ENCODE measurements at regions not wholly inside any gene's neighbourhood (a gene's known extent, or its start where the extent isn't known, plus 50 kb on each side); places are given as distances from the start of the nearest gene placed in this dataset.

GRCh38 chr5:109584986-109585599, 104.6 kb upstream of the MAN2A1 start:
- Histone ChIP-seq H3K27me3 (ENCODE audit: control insufficient read depth, insufficient read depth, low read length) (peaks cover 2% of the 10 kb centered on the region), H3K9me3 (ENCODE audit: control insufficient read depth, insufficient read depth, low read length) (no peaks in the 10 kb centered on the region; the same call in 1 of the 2 replicates), H3K27ac (ENCODE audit: low read depth, low read length) (no peak overlapping the region), H3K4me3 (ENCODE audit: low read depth, low read length) (no peak overlapping the region)
- no peak for TF ChIP-seq CTCF (IDR thresholded peaks at IDR 0.05; ENCODE audit: low read depth, low read length)
- ChIA-PET CTCF (no interaction called here), POLR2A (no interaction called here)
- no peak for DNase-seq (ENCODE audit: low read depth, low spot score)

- Histone ChIP-seq H3K9me3 (ENCODE audit: control insufficient read depth, insufficient read depth, low read length) (no peaks in the 10 kb centered on the region), H3K4me3 (ENCODE audit: low read depth, low read length) (no peak overlapping the region), H3K27me3 (ENCODE audit: control insufficient read depth, insufficient read depth, low read length) (no peaks in the 10 kb centered on the region), H3K27ac (ENCODE audit: low read depth, low read length) (no peak overlapping the region)
- POLR2A ChIA-PET: no interaction called here
- TF ChIP-seq CTCF (IDR thresholded peaks at IDR 0.05; ENCODE audit: low read depth, low read length): no peak
- CTCF ChIA-PET: no interaction called here
- DNase-seq (ENCODE audit: low read depth, low spot score): no peak
Measured at GRCh38 chr5:109580225-109580624, 109.5 kb upstream of the MAN2A1 start.

- POLR2A ChIA-PET: no interaction called here
- no peak for TF ChIP-seq CTCF (IDR thresholded peaks at IDR 0.05; ENCODE audit: low read depth, low read length)
- H3K4me3 ChIP-seq (ENCODE audit: low read depth, low read length): no peak overlapping the region
- H3K27me3 ChIP-seq (ENCODE audit: control insufficient read depth, insufficient read depth, low read length): no peaks in the 10 kb centered on the region
- H3K27ac ChIP-seq (ENCODE audit: low read depth, low read length): no peak overlapping the region
- no peak for DNase-seq (ENCODE audit: low read depth, low spot score)
- no peaks in the 10 kb centered on the region for H3K9me3 ChIP-seq (ENCODE audit: control insufficient read depth, insufficient read depth, low read length)
- CTCF ChIA-PET: no interaction called here
Measured at GRCh38 chr5:109575506-109575905, 114.2 kb upstream of the MAN2A1 start.

DNA sequence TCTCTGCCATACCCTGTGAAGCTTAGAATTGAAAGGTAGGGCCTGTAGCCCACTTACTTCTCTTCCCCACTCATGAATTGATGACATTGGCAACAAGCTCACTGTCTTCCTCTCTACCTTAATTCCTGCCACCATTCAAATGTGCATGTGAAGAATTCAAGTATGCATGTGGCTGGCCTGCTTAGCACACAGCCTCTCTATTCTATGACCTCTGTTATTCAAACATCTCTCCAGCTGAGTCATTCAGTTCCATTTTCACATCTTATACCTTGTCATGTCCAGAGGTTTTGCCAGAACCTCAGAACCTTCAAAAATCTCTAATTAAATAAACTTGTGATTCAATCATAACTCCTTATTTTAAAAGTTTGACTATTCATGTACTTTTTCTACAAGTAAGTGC, 114.7 kb upstream of the MAN2A1 start:
- DNase-seq (ENCODE audit: low read depth, low spot score): no peak
- Histone ChIP-seq H3K27ac (ENCODE audit: low read depth, low read length) (no peak overlapping the region), H3K9me3 (ENCODE audit: control insufficient read depth, insufficient read depth, low read length) (no peaks in the 10 kb centered on the region), H3K27me3 (ENCODE audit: control insufficient read depth, insufficient read depth, low read length) (no peaks in the 10 kb centered on the region), H3K4me3 (ENCODE audit: low read depth, low read length) (no peak overlapping the region)
- POLR2A ChIA-PET: no interaction called here
- TF ChIP-seq CTCF (IDR thresholded peaks at IDR 0.05; ENCODE audit: low read depth, low read length): no peak
- CTCF ChIA-PET: no interaction called here

GRCh38 chr5:109573766-109574165, 116.0 kb upstream of the MAN2A1 start:
- Histone ChIP-seq H3K4me3 (ENCODE audit: low read depth, low read length) (no peak overlapping the region), H3K27ac (ENCODE audit: low read depth, low read length) (no peak overlapping the region), H3K27me3 (ENCODE audit: control insufficient read depth, insufficient read depth, low read length) (no peaks in the 10 kb centered on the region), H3K9me3 (ENCODE audit: control insufficient read depth, insufficient read depth, low read length) (no peaks in the 10 kb centered on the region)
- POLR2A ChIA-PET: no interaction called here
- no peak for DNase-seq (ENCODE audit: low read depth, low spot score)
- CTCF ChIA-PET: interaction anchor here (0.5 kb wide), 1 partner anchor 759 kb away, joined by 3 read pairs; no protein-coding TSS in a partner anchor
- no peak for TF ChIP-seq CTCF (IDR thresholded peaks at IDR 0.05; ENCODE audit: low read depth, low read length)
